Stomach (tissue), 4 donors: ENCODE measurements at regions not wholly inside any gene's neighbourhood (a gene's known extent, or its start where the extent isn't known, plus 50 kb on each side); places are given as distances from the start of the nearest gene placed in this dataset.

Source experiments
- POLR2A ChIP-seq, 4 donors: fragments of 450-650 bp; IDR thresholded peaks; one replicate each; pipeline ENCODE4 v1.6.1; 2016; ENCODE audit warnings: antibody characterized with exemption in 4 of 4, control low read depth in 2 of 4, mild to moderate bottlenecking in 1 of 4, moderate library complexity in 1 of 4
- TF ChIP-seq, protein P1 (sequence below), 7 experiments: fragments of 450-650 bp in 4 of 7; fragments of 200-600 bp in 3 of 7; sonication (generic) in 3 of 7; IDR thresholded peaks; one replicate each; pipeline ENCODE4 v1.5.1; 2016 to 2019; ENCODE audit warnings: antibody characterized with exemption in 7 of 7, control low read depth in 2 of 7, mild to moderate bottlenecking in 1 of 7

DNA sequence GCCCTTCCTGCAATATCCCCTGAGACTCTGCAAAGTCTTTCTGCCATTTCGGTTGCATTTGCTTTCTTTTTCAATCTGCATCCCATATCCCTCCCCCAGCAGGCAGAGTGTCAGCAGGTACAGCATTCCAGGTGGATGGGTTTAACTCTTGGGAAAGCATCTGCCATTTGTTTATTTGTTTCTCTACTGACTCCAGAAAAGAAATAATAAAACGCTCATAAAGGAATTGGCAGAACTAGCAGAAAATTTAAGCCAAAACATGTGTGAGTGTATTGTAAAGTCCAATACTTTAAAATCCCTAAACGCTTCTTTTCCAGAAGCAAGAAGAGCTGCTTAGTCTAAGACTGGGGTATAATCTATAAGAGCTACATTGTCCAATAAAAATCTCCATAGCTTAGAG lies 393.8 kb downstream of the TNS3 start:
- TF ChIP-seq, protein P1, sequence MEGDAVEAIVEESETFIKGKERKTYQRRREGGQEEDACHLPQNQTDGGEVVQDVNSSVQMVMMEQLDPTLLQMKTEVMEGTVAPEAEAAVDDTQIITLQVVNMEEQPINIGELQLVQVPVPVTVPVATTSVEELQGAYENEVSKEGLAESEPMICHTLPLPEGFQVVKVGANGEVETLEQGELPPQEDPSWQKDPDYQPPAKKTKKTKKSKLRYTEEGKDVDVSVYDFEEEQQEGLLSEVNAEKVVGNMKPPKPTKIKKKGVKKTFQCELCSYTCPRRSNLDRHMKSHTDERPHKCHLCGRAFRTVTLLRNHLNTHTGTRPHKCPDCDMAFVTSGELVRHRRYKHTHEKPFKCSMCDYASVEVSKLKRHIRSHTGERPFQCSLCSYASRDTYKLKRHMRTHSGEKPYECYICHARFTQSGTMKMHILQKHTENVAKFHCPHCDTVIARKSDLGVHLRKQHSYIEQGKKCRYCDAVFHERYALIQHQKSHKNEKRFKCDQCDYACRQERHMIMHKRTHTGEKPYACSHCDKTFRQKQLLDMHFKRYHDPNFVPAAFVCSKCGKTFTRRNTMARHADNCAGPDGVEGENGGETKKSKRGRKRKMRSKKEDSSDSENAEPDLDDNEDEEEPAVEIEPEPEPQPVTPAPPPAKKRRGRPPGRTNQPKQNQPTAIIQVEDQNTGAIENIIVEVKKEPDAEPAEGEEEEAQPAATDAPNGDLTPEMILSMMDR (IDR thresholded peaks at IDR 0.05), result no peak
- no peak for TF ChIP-seq POLR2A (IDR thresholded peaks at IDR 0.05)
